ENCODE measurements at regions not wholly inside any gene's neighbourhood (a gene's known extent, or its start where the extent isn't known, plus 50 kb on each side); places are given as distances from the start of the nearest gene placed in this dataset.

DNA sequence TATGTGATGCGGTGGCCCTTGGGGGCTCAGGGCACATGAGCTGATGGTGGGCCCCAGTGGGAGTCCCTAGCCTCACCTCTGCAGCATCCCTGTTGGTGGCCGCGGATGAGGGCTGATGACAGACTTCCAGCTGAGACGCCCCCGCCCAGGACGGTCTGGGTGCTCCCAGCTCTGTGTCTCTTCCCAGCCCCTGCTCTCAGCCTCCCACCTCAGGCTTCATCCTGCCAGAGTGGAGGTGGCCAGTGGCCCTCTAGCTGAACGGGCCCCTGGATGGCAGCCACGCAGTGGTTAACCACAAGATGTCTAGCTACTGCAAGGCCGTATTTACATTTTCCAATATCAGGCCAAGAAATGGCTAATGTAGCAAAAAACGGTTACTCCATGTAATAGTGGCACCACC is 205.3 kb upstream of the LINGO1 start:
- intact Hi-C loops (cut with DNase I), result no loop called here
- Histone ChIP-seq H3K4me3 (no peak overlapping the region), H3K36me3 (no peaks in the 10 kb centered on the region), H3K27ac (no peak overlapping the region), H3K4me1 (peaks cover 0 to 5% (median 0%) of the 10 kb centered on the region in 3 donors), H3K9me3 (no peaks in the 10 kb centered on the region), H3K27me3 (peaks cover 0 to 78% (median 0%) of the 10 kb centered on the region in 4 donors)
- TF ChIP-seq POLR2A (IDR thresholded peaks at IDR 0.05), result no peak
- TF ChIP-seq, protein P1, sequence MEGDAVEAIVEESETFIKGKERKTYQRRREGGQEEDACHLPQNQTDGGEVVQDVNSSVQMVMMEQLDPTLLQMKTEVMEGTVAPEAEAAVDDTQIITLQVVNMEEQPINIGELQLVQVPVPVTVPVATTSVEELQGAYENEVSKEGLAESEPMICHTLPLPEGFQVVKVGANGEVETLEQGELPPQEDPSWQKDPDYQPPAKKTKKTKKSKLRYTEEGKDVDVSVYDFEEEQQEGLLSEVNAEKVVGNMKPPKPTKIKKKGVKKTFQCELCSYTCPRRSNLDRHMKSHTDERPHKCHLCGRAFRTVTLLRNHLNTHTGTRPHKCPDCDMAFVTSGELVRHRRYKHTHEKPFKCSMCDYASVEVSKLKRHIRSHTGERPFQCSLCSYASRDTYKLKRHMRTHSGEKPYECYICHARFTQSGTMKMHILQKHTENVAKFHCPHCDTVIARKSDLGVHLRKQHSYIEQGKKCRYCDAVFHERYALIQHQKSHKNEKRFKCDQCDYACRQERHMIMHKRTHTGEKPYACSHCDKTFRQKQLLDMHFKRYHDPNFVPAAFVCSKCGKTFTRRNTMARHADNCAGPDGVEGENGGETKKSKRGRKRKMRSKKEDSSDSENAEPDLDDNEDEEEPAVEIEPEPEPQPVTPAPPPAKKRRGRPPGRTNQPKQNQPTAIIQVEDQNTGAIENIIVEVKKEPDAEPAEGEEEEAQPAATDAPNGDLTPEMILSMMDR (IDR thresholded peaks at IDR 0.05), result no peak
- 59 to 85% methylated on average over 3 to 4 of the region's 10 CpGs for WGBS, 2 donors
- no peak for DNase-seq

DNA sequence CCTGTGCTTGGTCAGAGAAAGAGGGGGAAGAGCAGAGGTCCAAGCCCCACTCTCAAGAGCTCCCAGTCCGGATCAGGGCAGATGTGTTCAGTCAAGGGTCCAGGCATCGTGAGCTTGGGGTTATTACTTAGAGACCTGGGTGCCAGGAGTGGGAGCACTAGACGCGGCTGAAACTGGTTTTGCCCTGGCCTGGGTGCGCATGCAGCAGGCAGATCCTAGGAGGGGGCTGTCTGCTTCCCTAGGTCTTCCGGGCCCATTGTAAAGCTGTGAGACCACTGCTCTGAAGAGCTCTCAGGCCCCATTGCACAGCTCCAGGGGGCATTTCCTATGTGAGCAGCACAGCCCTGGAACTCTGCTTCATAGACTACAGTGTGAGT is 204.9 kb upstream of the LINGO1 start:
- no peaks in the 10 kb centered on the region for H3K9me3 ChIP-seq
- H3K4me3 ChIP-seq, result no peak overlapping the region
- no peak for DNase-seq
- no peak for TF ChIP-seq POLR2A (IDR thresholded peaks at IDR 0.05)
- TF ChIP-seq, protein P1 (IDR thresholded peaks at IDR 0.05), result no peak
- peaks cover 0 to 81% (median 0%) of the 10 kb centered on the region in 4 donors for H3K27me3 ChIP-seq
- WGBS, 2 donors, result 49% methylated on average over 2 of the region's 6 CpGs; no CpG with 5 or more reads in 1 of the 2 donors
- no peak overlapping the region for H3K27ac ChIP-seq
- no peaks in the 10 kb centered on the region for H3K36me3 ChIP-seq
- intact Hi-C loops (cut with DNase I), result no loop called here
- peaks cover 0 to 5% (median 0%) of the 10 kb centered on the region in 3 donors for H3K4me1 ChIP-seq

DNA sequence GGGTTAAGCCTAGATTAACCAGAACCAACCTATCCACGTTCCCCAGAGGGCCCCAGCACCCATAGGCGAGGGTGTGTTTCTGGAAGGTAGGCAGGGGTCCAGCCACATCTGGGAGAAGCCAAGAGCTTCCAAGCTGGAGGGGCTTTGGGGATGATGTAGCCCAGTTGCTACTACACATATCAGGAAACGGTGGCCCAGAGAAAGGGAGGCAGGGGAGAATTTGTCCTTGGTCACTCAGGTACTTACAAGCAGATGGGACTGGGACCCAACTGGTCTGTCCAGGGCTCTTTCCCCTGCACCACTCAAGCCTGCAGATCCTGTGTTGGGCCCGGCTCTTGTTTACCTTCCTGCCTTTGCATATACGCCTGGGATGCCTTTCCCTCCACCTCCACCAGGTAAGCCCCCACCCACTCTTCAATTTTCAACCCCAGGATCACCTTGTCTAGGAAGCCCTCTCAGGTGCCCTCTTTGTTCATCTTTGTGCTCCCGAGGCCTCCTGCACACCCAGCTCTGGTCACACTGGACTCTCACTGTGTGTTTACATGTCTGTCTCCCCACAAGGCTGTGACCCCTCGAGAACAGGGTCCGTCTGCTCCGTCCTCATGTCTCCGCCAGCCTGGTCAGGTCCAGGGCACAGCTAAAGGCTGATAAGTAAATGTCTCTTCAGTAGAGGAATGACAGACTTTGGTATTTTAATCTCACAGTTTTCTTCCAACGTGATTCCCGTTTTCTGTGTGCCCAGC is 204.4 kb upstream of the LINGO1 start:
- intact Hi-C loops (cut with DNase I), result no loop called here
- DNase-seq, result no peak

DNA sequence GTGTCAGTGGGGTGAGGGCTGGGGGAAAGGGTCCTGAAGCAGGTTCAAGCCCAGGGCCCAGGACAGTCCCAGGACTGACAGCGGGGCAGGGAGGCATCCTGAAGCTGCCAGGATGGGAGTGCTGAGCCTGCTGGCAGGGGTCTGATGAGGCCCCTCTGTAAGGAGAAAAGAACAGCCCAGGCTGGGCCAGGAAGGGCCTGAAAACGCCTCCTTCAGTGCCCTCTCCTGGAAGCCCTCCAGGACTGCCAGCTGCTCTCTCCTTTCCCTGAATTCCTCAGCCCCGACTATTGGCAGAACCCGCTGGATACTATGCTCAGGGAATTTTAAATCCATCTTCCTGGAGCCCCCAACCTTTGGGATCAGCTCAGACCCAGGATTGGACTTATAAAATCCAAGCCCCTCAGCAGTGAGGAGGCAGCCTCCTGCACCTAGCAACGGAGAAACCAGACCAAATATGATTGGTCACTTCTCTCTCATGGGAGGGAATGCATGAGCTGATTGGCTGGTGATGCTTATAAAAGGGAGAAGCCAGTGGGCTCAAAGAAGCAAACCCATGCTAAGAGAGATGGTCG is 203.5 kb upstream of the LINGO1 start:
- H3K9me3 ChIP-seq, result no peaks in the 10 kb centered on the region
- no peaks in the 10 kb centered on the region for H3K36me3 ChIP-seq
- TF ChIP-seq, protein P1 (IDR thresholded peaks at IDR 0.05), result no peak
- TF ChIP-seq POLR2A (IDR thresholded peaks at IDR 0.05), result no peak
- H3K4me3 ChIP-seq, result no peak overlapping the region
- intact Hi-C loops (cut with DNase I), result no loop called here
- no peak for DNase-seq
- H3K4me1 ChIP-seq, result peaks cover 0 to 5% (median 0%) of the 10 kb centered on the region in 3 donors
- WGBS, 2 donors, result 34 to 40% methylated on average over 1 to 3 of the region's 6 CpGs
- H3K27me3 ChIP-seq, result peaks cover 0 to 83% (median 0%) of the 10 kb centered on the region in 4 donors
- no peak overlapping the region for H3K27ac ChIP-seq

More for the DNA sequence above, 204.4 kb upstream of the LINGO1 start:
- Histone ChIP-seq H3K36me3 (no peaks in the 10 kb centered on the region), H3K4me1 (peaks cover 0 to 5% (median 0%) of the 10 kb centered on the region in 3 donors), H3K27ac (no peak overlapping the region), H3K4me3 (no peak overlapping the region), H3K9me3 (no peaks in the 10 kb centered on the region), H3K27me3 (peaks cover 0 to 82% (median 0%) of the 10 kb centered on the region in 4 donors)
- 53 to 65% methylated on average over 7 to 11 of the region's 12 CpGs for WGBS, 2 donors
- no peak for TF ChIP-seq POLR2A (IDR thresholded peaks at IDR 0.05)
- TF ChIP-seq, protein P1 (IDR thresholded peaks at IDR 0.05), result no peak

DNA sequence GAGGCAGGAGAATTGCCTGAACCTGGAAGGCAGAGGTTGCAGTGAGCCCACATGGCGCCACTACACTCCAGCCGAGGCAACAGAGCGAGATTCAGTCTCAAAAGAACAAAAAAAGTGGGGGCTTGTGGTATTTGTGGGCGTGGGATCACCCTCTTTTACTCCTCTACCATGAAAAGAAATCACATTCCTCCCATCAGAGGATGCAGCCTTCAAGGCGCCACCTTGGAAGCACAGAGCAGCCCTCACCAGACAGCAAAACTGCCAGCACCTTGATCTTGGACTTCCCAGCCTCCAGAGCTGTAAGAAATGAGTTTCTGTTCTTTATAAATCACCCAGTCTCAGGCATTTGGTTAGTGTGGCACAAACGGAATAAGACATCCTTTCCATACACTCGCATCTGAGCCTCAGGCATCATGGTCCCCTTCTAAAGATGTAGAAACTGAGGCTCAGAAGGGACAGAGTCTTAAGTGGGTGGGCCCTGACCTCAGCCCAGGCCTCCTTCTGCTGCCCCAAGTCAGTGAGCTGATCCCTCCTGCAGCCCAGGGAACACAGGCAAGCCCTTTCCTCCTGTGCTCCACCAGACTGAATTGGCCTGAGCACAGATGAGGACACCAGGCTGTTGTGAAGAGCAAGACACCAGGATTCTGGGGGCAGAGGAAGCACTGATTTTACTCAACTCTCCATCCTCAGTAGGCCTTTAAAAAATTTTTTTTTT is 201.7 kb upstream of the LINGO1 start:
- TF ChIP-seq, protein P1 (IDR thresholded peaks at IDR 0.05), result no peak
- no peak for TF ChIP-seq POLR2A (IDR thresholded peaks at IDR 0.05)
- peaks cover 0 to 79% (median 0%) of the 10 kb centered on the region in 4 donors for H3K27me3 ChIP-seq
- H3K4me1 ChIP-seq, result no peaks in the 10 kb centered on the region
- H3K9me3 ChIP-seq, result no peaks in the 10 kb centered on the region
- H3K4me3 ChIP-seq, result no peak overlapping the region
- no peak for DNase-seq
- no peaks in the 10 kb centered on the region for H3K36me3 ChIP-seq
- intact Hi-C loops (cut with DNase I), result no loop called here
- no peak overlapping the region for H3K27ac ChIP-seq
- 78 to 84% methylated on average over 3 to 7 of the region's 7 CpGs for WGBS, 2 donors

All from esophagus squamous epithelium (tissue), 5 donors.